ENCODE measurements at regions not wholly inside any gene's neighbourhood (a gene's known extent, or its start where the extent isn't known, plus 50 kb on each side); places are given as distances from the start of the nearest gene placed in this dataset.
A peak's percentile ranks its signal among the peaks of the same experiment; 100 is the strongest.
"Not testable (repeated sequence)": the region's sequence is repeated elsewhere in the genome, so short reads cannot be mapped to it uniquely, and the experiment has no call there.

DNA sequence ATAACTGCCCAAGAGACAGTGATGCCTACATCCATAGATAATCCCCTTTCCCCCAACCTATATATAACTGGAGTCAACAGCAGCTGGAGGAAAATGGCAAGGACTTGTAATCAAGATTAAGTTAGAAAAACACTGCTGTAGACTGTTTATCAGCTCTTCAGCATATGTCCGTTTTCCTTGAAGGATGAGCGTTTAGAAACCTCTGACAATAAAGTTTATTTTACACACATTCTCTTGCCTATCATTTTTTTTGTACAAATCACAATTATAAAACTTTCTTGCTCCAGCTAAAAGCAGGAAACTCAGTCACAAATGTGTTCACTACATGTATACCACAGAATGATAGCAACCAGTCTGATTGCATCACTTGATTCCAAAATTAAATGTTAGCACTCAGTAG, 50.8 kb downstream of the PPIAL4G start:
- not testable (repeated sequence) for H3K27ac Mint-ChIP-seq

DNA sequence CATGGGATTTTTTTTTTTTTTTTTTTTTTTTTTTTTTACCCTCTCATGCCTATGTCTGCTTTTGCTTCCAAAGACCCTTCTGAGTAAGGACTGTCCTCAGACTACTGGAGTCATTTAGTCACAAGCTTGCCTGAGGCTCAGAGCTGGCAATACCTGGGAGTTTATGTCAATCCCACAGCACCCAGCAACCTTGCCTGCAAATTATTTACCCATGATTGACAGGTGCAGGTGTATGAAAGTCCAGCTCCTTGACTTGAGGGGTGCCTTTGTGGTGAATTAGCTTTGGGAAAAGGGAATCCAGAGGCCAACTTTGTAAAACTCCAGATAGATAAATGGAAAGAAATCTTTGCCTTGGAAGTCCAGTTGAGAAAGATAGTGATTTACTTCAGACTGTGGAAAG, 53.2 kb downstream of the PPIAL4G start:
- H3K4me1 Mint-ChIP-seq = peaks cover 18% of the 10 kb centered on the region
- H3K27ac Mint-ChIP-seq; H3K27me3 Mint-ChIP-seq; H3K9me3 Mint-ChIP-seq; DNase-seq; intact Hi-C loops (cut with micrococcal nuclease); H3K4me3 Mint-ChIP-seq: not testable (repeated sequence)
- H3K36me3 Mint-ChIP-seq (ENCODE audit: low read depth) = peaks cover 75% of the 10 kb centered on the region

More for the DNA sequence above, 50.8 kb downstream of the PPIAL4G start:
- H3K9me3 Mint-ChIP-seq; H3K27me3 Mint-ChIP-seq; intact Hi-C loops (cut with micrococcal nuclease); H3K4me1 Mint-ChIP-seq; H3K4me3 Mint-ChIP-seq: not testable (repeated sequence)
- peak; percentile 27 for DNase-seq
- peaks cover 60% of the 10 kb centered on the region for H3K36me3 Mint-ChIP-seq (ENCODE audit: low read depth)

DNA sequence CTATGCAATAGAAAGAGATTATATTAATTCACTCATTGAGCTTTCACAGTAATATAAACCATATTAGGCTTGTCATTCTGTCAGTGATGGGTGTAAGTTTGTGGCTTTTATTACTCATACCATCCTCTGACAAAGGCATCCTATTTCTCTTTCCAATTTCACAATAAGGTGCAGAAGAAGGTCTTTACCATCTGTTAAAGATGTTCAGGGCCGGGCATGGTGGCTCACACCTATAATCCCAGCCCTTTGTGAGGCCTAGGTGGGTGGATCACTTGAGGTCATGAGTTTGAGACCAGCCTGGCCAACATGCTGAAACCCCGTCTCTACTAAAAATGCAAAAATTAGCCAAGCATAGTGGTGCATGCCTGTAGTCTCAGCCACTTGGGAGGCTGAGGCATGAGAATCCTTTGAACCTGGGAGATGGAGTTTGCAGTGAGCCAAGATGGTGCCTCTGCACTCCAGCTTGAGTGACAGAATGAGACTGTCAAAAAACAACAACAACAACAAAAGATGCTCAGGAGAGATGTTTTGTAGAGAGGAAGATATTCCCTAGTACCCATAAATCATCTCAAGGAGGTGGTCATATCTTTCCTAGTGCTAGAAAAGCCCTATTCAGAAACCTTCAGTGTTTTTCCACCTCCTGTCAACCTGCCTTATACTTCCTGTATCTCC, 56.0 kb downstream of the PPIAL4G start:
- Mint-ChIP-seq H3K4me1 (peaks cover 25% of the 10 kb centered on the region), H3K27ac (peak overlapping the region; percentile 67), H3K36me3 (ENCODE audit: low read depth) (peaks cover 73% of the 10 kb centered on the region)
- intact Hi-C loops (cut with micrococcal nuclease); H3K9me3 Mint-ChIP-seq; H3K4me3 Mint-ChIP-seq; DNase-seq; H3K27me3 Mint-ChIP-seq: not testable (repeated sequence)

DNA sequence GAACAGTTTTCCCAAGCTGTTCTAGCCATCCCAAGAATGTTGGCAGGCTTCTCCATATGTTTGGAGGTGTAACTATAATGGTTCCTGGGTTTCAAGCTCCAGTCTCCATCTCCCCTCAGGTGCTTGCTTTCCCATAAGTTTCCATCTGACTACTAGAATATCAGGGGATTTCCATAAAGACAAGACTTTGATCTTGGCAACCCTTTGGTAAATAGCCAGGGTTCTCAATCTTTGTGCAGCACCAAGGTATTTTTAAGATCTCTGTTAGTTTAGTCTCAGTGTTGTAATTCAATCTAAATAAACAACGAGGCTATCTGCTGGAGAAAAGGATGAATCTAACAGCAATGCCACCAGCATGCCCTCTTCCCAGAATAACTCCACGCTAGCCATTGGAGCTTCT, 56.7 kb downstream of the PPIAL4G start:
- H3K4me3 Mint-ChIP-seq; H3K27ac Mint-ChIP-seq; DNase-seq; H3K9me3 Mint-ChIP-seq; H3K27me3 Mint-ChIP-seq; intact Hi-C loops (cut with micrococcal nuclease): not testable (repeated sequence)
- Mint-ChIP-seq H3K36me3 (ENCODE audit: low read depth) (peaks cover 69% of the 10 kb centered on the region), H3K4me1 (peaks cover 25% of the 10 kb centered on the region)

DNA sequence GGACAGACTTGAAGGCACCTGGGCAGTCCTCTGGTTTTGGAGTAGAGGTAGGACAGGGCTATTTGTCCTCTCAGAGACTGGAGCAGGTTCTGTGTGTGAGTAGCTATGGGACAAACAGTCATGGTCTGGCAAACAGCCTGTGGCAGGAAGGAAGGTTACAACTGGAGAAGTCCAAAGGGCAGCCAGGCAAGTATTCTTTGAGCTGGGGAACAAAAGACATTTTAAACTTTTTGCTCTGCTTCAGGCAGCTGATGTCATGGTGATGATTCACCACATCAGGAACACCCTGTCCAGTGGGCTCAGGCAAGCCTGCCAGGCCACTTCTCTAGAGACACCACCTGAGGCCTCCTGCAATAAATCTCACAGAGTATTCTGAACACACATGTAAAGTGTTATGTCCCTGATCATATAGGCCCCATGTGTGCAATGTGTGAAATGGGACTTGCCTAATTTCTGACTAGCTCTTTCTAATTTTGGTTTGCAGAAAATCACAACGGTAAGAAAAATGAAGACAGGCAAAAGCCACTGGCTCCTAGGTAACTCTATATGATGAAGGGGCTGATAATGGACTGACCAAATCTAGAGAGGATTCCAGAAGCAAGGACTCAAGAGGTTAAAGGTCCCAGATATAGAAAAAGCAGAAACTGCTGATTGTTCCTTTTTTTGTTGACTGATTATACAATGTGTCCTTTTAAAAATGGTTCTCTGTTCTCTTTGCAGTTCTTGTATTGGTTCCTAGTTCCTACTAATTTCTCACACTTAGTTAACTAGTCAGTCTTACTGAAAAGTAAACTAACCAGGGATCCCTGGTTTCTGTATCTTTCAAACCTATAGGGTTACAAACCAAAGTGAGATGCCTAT, 58.7 kb downstream of the PPIAL4G start:
- Mint-ChIP-seq H3K4me1 (peaks cover 25% of the 10 kb centered on the region), H3K36me3 (ENCODE audit: low read depth) (peaks cover 54% of the 10 kb centered on the region)
- DNase-seq; H3K27me3 Mint-ChIP-seq; intact Hi-C loops (cut with micrococcal nuclease); H3K27ac Mint-ChIP-seq; H3K4me3 Mint-ChIP-seq; H3K9me3 Mint-ChIP-seq: not testable (repeated sequence)

DNA sequence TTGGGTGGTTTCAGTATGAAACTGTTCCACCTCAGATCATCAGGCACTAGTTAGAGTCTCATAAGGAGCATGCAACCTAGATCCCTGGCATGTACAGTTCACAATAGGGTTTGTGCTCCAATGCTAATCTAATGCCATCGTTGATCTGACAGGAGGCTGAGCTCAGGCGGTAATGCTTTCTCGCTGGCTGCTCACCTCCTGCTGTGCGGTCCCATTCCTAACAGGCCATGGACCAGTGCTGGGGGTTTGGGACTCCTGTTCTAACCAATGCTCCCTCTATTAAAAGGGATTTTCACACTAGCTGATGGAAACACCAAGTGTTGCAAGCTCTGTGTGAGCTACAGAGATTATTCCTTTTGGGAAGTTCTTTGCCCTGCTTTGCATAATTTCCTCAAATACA, 60.2 kb downstream of the PPIAL4G start:
- intact Hi-C loops (cut with micrococcal nuclease); H3K4me3 Mint-ChIP-seq; H3K27me3 Mint-ChIP-seq; DNase-seq; H3K27ac Mint-ChIP-seq; H3K9me3 Mint-ChIP-seq: not testable (repeated sequence)
- Mint-ChIP-seq H3K4me1 (peaks cover 22% of the 10 kb centered on the region), H3K36me3 (ENCODE audit: low read depth) (peaks cover 43% of the 10 kb centered on the region)

DNA sequence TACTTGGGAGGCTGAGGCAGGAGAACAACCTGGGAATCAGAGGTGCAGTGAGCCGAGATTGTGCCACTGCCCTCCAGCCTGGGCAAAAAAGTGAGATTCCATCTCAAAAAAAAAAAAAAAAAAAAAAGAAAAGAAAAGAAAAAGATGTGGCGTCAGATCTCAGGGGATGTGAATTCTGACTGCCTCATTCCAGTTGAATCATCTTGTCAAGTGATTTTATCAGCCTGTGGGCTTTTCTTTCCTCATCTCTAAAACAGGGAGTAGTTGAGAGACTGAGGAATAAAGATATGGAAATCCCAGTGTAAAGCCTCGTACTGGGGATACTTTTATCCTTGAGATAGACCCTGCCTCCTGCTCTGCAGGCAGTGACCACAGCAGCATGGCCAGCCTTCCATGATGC, 65.9 kb downstream of the PPIAL4G start:
- DNase-seq; H3K4me1 Mint-ChIP-seq; H3K27ac Mint-ChIP-seq; intact Hi-C loops (cut with micrococcal nuclease); H3K27me3 Mint-ChIP-seq; H3K4me3 Mint-ChIP-seq; H3K9me3 Mint-ChIP-seq: not testable (repeated sequence)
- peaks cover 11% of the 10 kb centered on the region for H3K36me3 Mint-ChIP-seq (ENCODE audit: low read depth)

DNA sequence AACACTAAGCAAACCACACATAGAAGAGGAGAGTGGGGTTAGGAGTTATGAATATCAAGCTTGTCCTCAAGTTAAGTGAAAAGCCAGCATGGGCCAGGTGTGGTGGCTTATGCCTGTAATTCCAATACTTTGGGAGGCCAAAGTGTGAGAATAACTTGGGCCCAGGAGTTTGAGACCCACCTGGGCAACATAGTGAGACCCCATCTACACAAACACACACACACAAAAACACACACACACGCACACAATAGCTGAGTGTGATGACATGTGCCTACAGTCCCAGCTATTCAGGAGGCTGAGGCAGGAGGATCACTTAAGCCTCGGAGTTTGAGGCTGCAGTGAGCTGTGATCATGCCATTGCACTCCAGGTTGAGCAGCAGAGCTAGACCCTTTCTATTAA, 69.7 kb downstream of the PPIAL4G start:
- H3K27me3 Mint-ChIP-seq; H3K4me3 Mint-ChIP-seq; DNase-seq; intact Hi-C loops (cut with micrococcal nuclease); H3K4me1 Mint-ChIP-seq; H3K27ac Mint-ChIP-seq: not testable (repeated sequence)
- H3K9me3 Mint-ChIP-seq = peaks cover 11% of the 10 kb centered on the region
- H3K36me3 Mint-ChIP-seq (ENCODE audit: low read depth) = peaks cover 20% of the 10 kb centered on the region

DNA sequence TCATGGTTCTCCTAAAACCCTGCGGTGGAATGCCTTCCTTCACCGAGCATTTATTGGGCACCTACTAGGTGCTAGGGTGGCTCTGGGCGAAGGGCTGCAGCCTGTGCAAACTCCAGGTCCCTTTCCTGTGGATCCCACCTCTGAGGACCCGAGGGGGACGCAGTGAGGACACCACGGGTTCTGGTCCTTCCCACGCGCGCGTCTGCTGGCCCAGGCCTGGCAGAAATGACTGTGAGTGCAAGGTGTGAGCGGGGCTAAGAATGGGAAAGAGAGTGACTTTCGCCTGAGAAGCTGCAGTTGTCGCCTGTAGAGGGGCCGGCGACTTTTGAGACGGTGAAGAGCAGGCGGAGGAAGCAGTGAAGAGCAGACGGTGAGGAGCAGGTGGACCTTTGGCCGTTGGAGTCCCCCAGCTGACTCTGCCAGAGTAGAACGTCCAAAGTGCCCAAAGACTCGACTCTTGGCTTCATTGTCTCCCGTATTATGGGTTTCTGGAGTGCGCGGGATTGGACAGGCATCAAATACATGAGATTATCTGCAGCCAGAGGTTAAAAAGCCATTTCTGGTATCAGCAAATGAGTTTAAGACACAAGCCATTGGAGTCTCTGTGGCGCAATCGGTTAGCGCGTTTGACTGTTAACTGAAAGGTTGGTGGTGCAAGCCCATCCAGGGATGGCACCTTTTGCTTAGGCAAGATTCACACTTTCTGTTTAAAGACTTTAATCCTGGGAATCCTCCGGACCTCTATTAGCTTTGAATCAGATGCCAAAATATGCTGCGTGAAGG, 78.1 kb downstream of the PPIAL4G start:
- intact Hi-C loops (cut with micrococcal nuclease); DNase-seq: not testable (repeated sequence)
- H3K36me3 Mint-ChIP-seq (ENCODE audit: low read depth) = peaks cover 11% of the 10 kb centered on the region

DNA sequence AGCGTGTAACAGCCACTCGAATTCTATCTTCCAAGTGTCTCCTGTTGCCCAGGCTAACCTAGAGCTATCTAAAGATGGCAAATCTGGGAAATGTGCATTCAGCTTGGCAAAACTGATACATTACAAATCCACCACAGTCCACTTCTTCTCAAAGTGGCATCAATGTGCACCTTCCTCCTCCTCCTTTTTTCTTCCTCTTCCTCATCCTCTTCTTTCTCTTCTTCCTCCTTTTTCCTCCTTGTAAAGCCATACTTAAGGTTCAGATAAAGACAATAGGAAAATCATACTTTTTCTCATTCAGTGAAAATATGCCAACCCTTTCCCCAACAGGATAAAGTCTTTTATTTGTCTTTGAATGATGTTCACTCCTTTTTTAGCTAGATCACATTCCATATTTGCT, 79.2 kb downstream of the PPIAL4G start:
- H3K27ac Mint-ChIP-seq; DNase-seq; intact Hi-C loops (cut with micrococcal nuclease); H3K36me3 Mint-ChIP-seq (ENCODE audit: low read depth); H3K27me3 Mint-ChIP-seq; H3K9me3 Mint-ChIP-seq: not testable (repeated sequence)
- Mint-ChIP-seq H3K4me3 (peak overlapping the region; percentile 48), H3K4me1 (peaks cover 10% of the 10 kb centered on the region)

More for the DNA sequence above, 78.1 kb downstream of the PPIAL4G start:
- H3K9me3 Mint-ChIP-seq, H3K27ac Mint-ChIP-seq, H3K4me3 Mint-ChIP-seq, H3K27me3 Mint-ChIP-seq: not testable (repeated sequence)
- H3K4me1 Mint-ChIP-seq = peaks cover 10% of the 10 kb centered on the region

DNA sequence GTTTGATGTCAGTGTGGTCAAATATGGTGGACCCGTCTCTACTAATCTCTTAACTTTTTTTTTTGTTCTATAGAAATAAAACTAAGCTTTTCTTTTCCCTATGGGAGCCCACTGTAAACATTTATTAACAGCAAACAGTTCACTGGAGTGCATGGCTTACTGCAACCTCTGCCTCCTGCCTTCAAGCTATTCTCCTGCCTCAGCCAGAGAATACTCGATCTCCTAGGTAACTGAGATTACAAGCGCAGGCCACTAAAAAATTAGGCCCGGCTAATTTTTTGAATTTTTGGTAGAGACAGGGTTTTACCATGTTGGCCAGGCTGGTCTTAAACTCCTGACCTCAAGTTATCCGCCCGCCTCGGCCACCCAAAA, 80.0 kb downstream of the PPIAL4G start:
- H3K4me1 Mint-ChIP-seq = peaks cover 10% of the 10 kb centered on the region
- intact Hi-C loops (cut with micrococcal nuclease); H3K36me3 Mint-ChIP-seq (ENCODE audit: low read depth): not testable (repeated sequence)

DNA sequence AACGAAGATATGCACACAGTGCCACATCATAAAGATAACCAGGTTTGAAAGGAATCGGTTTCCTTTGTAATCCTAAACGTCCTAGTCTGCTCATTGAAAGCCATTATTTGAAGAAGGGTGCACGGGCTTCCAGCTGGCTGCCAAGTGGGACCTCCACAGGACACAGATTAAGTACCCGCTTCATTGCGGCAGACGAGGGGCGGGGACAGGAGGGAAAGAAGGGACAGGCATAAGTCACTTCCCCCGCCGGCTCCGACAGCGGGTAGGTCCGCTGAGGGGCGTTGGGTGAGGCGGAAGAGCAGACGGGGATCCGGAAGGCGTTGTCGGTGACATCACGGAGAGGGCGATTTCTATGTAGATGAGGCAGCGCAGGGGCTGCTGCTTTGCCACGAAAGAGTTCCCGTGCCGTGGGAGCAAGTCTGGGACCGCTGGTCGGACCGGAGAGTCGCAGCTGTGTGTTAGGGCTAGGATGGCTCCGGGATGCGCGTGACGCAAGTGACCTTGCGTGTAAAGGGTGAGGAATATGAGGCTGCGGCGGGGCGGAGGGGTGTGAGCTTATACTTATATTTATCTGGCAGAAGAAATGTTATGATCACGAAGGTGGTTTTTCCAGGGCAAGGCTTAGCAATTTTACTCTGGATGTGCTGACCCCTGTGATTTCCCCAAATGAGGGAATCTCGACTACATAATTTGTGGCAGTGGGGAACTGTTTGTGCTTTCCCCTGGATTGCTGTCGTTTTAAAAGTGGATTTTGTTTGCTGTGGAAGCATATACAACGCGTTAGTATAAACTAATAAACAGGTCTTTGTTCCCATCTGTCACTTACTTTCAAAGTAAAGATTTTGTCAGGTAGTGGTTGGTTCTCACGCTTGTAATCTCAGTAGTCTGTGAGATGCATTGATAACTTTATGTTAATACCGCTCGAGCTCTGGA, 80.7 kb downstream of the PPIAL4G start:
- peak; percentile 95 for DNase-seq
- intact Hi-C loops (cut with micrococcal nuclease); H3K27me3 Mint-ChIP-seq; H3K36me3 Mint-ChIP-seq (ENCODE audit: low read depth); H3K9me3 Mint-ChIP-seq: not testable (repeated sequence)
- H3K27ac Mint-ChIP-seq = peak overlapping the region; percentile 93
- peak overlapping the region; percentile 88 for H3K4me3 Mint-ChIP-seq
- H3K4me1 Mint-ChIP-seq = peaks cover 14% of the 10 kb centered on the region

More for the DNA sequence above, 80.0 kb downstream of the PPIAL4G start:
- Mint-ChIP-seq H3K27ac (peak overlapping the region; percentile 93), H3K4me3 (peak overlapping the region; percentile 88)
- H3K9me3 Mint-ChIP-seq, H3K27me3 Mint-ChIP-seq, DNase-seq: not testable (repeated sequence)

DNA sequence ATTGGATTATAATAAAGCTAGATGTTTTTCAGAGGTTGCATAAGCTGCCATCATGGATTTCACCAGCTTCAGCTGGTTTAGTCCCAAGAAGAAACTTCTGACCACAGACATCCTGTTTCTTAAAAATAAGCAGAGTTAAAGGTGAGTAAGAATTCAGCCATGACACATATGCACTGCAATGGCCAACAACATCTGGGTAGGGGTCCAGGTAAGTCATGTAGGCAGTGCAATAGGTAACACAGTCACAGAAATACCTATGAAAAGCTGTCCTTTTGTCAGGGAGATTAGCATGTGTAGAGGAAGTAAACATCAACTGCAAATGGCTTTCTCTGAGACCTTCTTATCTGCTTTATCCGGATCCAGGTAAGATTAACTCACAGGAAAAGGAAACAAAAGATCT, 85.6 kb downstream of the PPIAL4G start:
- H3K27ac Mint-ChIP-seq = peak overlapping the region; percentile 80
- H3K9me3 Mint-ChIP-seq; H3K36me3 Mint-ChIP-seq (ENCODE audit: low read depth); intact Hi-C loops (cut with micrococcal nuclease); H3K27me3 Mint-ChIP-seq: not testable (repeated sequence)
- peak overlapping the region; percentile 37 for H3K4me3 Mint-ChIP-seq
- peaks cover 15% of the 10 kb centered on the region for H3K4me1 Mint-ChIP-seq
- DNase-seq = peak; percentile 71

Measured in activated CD4-positive, alpha-beta T cell treated with anti-CD3 and anti-CD28 coated beads, Interleukin-2, amount 10 ng/mL, durations not matched to agents 24 days and 14 days (primary cell).